Superior temporal gyrus (tissue), 1 donor: ENCODE measurements at regions not wholly inside any gene's neighbourhood (a gene's known extent, or its start where the extent isn't known, plus 50 kb on each side); places are given as distances from the start of the nearest gene placed in this dataset.
A peak's percentile ranks its signal among the peaks of the same experiment; 100 is the strongest.
"Not testable (repeated sequence)": the region's sequence is repeated elsewhere in the genome, so short reads cannot be mapped to it uniquely, and the experiment has no call there.

Experiments
- DNase-seq: peaks from one replicate; pipeline ENCODE4 v3.0.0-alpha.2; 2016; ENCODE audit errors: extremely low spot score

- no peak for DNase-seq
These were observed 103.1 kb upstream of the APCDD1 start for GRCh38 chr18:10351219-10351818.

GRCh38 chr18:10351858-10352257, 102.6 kb upstream of the APCDD1 start:
- DNase-seq: no peak

GRCh38 chr18:10352671-10353070, 101.8 kb upstream of the APCDD1 start:
- DNase-seq: no peak

GRCh38 chr18:10353791-10354190, 100.6 kb upstream of the APCDD1 start:
- DNase-seq: no peak

GRCh38 chr18:10354241-10354811, 100.1 kb upstream of the APCDD1 start:
- DNase-seq: peak; percentile 84

GRCh38 chr18:10354890-10355289, 99.5 kb upstream of the APCDD1 start:
- no peak for DNase-seq

GRCh38 chr18:10356999-10357398, 97.4 kb upstream of the APCDD1 start:
- DNase-seq: not testable (repeated sequence)

- DNase-seq: no peak
These were observed 92.8 kb upstream of the APCDD1 start for GRCh38 chr18:10361660-10362059.

GRCh38 chr18:10365021-10365500, 89.4 kb upstream of the APCDD1 start:
- DNase-seq: no peak

GRCh38 chr18:10365901-10366300, 88.5 kb upstream of the APCDD1 start:
- no peak for DNase-seq

GRCh38 chr18:10367836-10368235, 86.6 kb upstream of the APCDD1 start:
- DNase-seq: no peak

GRCh38 chr18:10368456-10369453, 85.7 kb upstream of the APCDD1 start:
- DNase-seq: no peak

GRCh38 chr18:10370716-10371115, 83.7 kb upstream of the APCDD1 start:
- DNase-seq: no peak

GRCh38 chr18:10371165-10371564, 83.3 kb upstream of the APCDD1 start:
- DNase-seq: no peak

- DNase-seq: no peak
These were observed 80.2 kb upstream of the APCDD1 start for GRCh38 chr18:10374195-10374594.

- DNase-seq: no peak
These were observed 79.7 kb upstream of the APCDD1 start for GRCh38 chr18:10374636-10375293.

GRCh38 chr18:10376731-10377130, 77.7 kb upstream of the APCDD1 start:
- no peak for DNase-seq

GRCh38 chr18:10377956-10378355, 76.5 kb upstream of the APCDD1 start:
- DNase-seq: no peak

GRCh38 chr18:10378688-10379420, 75.6 kb upstream of the APCDD1 start:
- DNase-seq: no peak

GRCh38 chr18:10379522-10379921, 74.9 kb upstream of the APCDD1 start:
- no peak for DNase-seq

- DNase-seq: no peak
These were observed 72.9 kb upstream of the APCDD1 start for GRCh38 chr18:10381516-10381915.
